ENCODE measurements at regions not wholly inside any gene's neighbourhood (a gene's known extent, or its start where the extent isn't known, plus 50 kb on each side); places are given as distances from the start of the nearest gene placed in this dataset.

GRCh38 chr4:15317246-15317645, 110.6 kb upstream of the C1QTNF7 start:
- TF ChIP-seq CTCF (IDR thresholded peaks at IDR 0.05) (no peak), POLR2A (IDR thresholded peaks at IDR 0.05) (no peak)
